Neural cell (in vitro differentiated cells): ENCODE measurements at regions not wholly inside any gene's neighbourhood (a gene's known extent, or its start where the extent isn't known, plus 50 kb on each side); places are given as distances from the start of the nearest gene placed in this dataset.

Experiments used
- EZH2 ChIP-seq: fragments of 200-600, 300-800 bp; shearing (Covaris generic), sonication (generic); IDR thresholded peaks from 2 replicates; pipeline ENCODE4 v1.6.1; 2014; ENCODE audit warnings: antibody characterized with exemption, low read length, borderline replicate concordance, mild to moderate bottlenecking; ENCODE audit not compliant: insufficient read depth, poor library complexity, severe bottlenecking
- RAD21 ChIP-seq: fragments of 450-650 bp; conservative IDR thresholded peaks from 2 replicates; pipeline ENCODE4 v1.6.1; 2014; ENCODE audit warnings: antibody characterized with exemption, mild to moderate bottlenecking, moderate library complexity
- SMC3 ChIP-seq: fragments of 450-650 bp; conservative IDR thresholded peaks from 2 replicates; pipeline ENCODE4 v1.6.1; 2014; ENCODE audit warnings: antibody characterized with exemption, mild to moderate bottlenecking, moderate library complexity; ENCODE audit not compliant: poor library complexity
- TF ChIP-seq, protein P1 (sequence below): fragments of 450-650 bp; IDR thresholded peaks from 2 replicates; pipeline ENCODE4 v1.5.1; 2014; ENCODE audit warnings: antibody characterized with exemption, mild to moderate bottlenecking, moderate library complexity; ENCODE audit not compliant: poor library complexity, severe bottlenecking

DNA sequence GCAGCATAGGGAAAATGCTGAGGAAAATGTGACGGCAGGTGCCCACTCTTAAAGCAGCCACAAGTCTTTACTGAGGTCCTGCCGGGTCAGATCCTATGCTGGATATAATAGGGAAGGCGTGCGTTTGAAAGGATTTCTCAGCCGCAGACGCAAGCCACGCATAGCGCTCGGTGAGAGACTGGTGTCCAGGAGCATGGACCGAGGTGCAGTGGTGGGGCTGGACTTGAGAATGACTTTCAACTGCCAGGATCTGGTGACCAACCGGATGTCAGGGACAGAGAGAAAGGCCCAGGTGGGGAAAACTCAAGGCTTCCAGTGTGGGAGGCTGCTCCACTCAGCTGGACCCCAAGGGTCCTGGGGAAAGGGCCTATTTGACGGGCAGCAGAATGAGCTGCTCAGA is 74.7 kb upstream of the INSIG1 start:
- TF ChIP-seq SMC3 (no peak), RAD21 (no peak), EZH2 (no peak)
- TF ChIP-seq, protein P1, sequence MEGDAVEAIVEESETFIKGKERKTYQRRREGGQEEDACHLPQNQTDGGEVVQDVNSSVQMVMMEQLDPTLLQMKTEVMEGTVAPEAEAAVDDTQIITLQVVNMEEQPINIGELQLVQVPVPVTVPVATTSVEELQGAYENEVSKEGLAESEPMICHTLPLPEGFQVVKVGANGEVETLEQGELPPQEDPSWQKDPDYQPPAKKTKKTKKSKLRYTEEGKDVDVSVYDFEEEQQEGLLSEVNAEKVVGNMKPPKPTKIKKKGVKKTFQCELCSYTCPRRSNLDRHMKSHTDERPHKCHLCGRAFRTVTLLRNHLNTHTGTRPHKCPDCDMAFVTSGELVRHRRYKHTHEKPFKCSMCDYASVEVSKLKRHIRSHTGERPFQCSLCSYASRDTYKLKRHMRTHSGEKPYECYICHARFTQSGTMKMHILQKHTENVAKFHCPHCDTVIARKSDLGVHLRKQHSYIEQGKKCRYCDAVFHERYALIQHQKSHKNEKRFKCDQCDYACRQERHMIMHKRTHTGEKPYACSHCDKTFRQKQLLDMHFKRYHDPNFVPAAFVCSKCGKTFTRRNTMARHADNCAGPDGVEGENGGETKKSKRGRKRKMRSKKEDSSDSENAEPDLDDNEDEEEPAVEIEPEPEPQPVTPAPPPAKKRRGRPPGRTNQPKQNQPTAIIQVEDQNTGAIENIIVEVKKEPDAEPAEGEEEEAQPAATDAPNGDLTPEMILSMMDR: no peak
